ENCODE measurements at regions not wholly inside any gene's neighbourhood (a gene's known extent, or its start where the extent isn't known, plus 50 kb on each side); places are given as distances from the start of the nearest gene placed in this dataset.

DNA sequence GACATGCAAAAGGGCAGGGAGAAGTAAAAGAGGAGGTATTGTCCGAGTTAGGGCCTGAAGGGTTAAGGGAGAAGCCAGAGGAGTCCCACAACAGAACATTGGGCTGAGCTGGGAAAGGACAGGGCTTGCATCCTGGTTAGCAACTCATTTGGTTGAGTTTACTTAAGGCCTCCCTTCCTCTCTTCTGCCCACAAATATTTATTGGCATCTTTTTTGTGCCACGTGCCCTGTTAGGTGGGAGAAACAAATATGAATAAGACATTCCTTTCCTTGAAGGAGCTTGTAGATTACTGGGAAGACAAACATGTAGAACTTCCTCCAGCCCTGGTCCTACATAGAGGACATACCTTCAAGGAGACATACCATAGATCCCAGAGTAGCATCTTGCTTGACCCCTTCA, 53.0 kb upstream of the PRELP start:
- TF ChIP-seq, protein P1, sequence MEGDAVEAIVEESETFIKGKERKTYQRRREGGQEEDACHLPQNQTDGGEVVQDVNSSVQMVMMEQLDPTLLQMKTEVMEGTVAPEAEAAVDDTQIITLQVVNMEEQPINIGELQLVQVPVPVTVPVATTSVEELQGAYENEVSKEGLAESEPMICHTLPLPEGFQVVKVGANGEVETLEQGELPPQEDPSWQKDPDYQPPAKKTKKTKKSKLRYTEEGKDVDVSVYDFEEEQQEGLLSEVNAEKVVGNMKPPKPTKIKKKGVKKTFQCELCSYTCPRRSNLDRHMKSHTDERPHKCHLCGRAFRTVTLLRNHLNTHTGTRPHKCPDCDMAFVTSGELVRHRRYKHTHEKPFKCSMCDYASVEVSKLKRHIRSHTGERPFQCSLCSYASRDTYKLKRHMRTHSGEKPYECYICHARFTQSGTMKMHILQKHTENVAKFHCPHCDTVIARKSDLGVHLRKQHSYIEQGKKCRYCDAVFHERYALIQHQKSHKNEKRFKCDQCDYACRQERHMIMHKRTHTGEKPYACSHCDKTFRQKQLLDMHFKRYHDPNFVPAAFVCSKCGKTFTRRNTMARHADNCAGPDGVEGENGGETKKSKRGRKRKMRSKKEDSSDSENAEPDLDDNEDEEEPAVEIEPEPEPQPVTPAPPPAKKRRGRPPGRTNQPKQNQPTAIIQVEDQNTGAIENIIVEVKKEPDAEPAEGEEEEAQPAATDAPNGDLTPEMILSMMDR (IDR thresholded peaks at IDR 0.05; ENCODE audit: low read depth, low read length, missing input control): no peak
- TF ChIP-seq RAD21 (IDR thresholded peaks at IDR 0.05) (no peak), JUND (IDR thresholded peaks at IDR 0.05) (no peak), EGR1 (IDR thresholded peaks at IDR 0.05; ENCODE audit: low read depth in 2 of 2) (no peak), HNF4A (conservative IDR thresholded peaks at IDR 0.05) (no peak), MAX (IDR thresholded peaks at IDR 0.05) (no peak), REST (IDR thresholded peaks at IDR 0.05) (no peak), ATF3 (IDR thresholded peaks at IDR 0.05) (no peak), TAF1 (conservative IDR thresholded peaks at IDR 0.05) (no peak), GABPA (IDR thresholded peaks at IDR 0.05 in 1 of 2, conservative IDR thresholded peaks at IDR 0.05 in 1 of 2) (no peak), SP1 (IDR thresholded peaks at IDR 0.05) (no peak)
- TF ChIP-seq, protein P2, sequence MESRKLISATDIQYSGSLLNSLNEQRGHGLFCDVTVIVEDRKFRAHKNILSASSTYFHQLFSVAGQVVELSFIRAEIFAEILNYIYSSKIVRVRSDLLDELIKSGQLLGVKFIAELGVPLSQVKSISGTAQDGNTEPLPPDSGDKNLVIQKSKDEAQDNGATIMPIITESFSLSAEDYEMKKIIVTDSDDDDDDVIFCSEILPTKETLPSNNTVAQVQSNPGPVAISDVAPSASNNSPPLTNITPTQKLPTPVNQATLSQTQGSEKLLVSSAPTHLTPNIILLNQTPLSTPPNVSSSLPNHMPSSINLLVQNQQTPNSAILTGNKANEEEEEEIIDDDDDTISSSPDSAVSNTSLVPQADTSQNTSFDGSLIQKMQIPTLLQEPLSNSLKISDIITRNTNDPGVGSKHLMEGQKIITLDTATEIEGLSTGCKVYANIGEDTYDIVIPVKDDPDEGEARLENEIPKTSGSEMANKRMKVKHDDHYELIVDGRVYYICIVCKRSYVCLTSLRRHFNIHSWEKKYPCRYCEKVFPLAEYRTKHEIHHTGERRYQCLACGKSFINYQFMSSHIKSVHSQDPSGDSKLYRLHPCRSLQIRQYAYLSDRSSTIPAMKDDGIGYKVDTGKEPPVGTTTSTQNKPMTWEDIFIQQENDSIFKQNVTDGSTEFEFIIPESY (IDR thresholded peaks at IDR 0.05): no peak

Data from liver (tissue), 3 donors.